ENCODE measurements at regions not wholly inside any gene's neighbourhood (a gene's known extent, or its start where the extent isn't known, plus 50 kb on each side); places are given as distances from the start of the nearest gene placed in this dataset.
"Not testable (repeated sequence)": the region's sequence is repeated elsewhere in the genome, so short reads cannot be mapped to it uniquely, and the experiment has no call there.

GRCh38 chr13:90331974-90332373, 1015.5 kb upstream of the MIR17HG start:
- DNase-seq (ENCODE audit: extremely low read depth, low read depth, low spot score), result no peak

- DNase-seq (ENCODE audit: extremely low read depth, low read depth, low spot score), result no peak
Observed at GRCh38 chr13:90336507-90336906, 1011.0 kb upstream of the MIR17HG start.

DNA sequence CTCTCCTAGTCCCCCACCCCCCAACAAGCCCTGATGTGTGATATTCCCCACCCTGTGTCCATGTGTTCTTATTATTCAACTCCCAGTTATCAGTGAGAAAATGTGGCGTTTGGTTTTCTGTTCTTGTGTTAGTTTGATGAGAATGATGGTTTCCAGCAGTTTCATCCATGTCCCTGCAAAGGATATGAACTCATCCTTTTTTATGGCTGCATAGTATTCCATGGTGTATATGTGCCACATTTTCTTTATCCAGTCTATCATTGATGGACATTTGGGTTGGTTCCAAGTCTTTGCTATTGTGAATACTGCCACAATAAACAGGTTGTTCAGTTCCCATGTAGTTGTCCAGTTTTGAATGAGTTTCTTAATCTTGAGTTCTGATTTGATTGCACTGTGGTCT, 1006.1 kb upstream of the MIR17HG start:
- DNase-seq (ENCODE audit: extremely low read depth, low read depth, low spot score), result not testable (repeated sequence)

GRCh38 chr13:90348477-90349136, 998.9 kb upstream of the MIR17HG start:
- not testable (repeated sequence) for DNase-seq (ENCODE audit: extremely low read depth, low read depth, low spot score)

DNA sequence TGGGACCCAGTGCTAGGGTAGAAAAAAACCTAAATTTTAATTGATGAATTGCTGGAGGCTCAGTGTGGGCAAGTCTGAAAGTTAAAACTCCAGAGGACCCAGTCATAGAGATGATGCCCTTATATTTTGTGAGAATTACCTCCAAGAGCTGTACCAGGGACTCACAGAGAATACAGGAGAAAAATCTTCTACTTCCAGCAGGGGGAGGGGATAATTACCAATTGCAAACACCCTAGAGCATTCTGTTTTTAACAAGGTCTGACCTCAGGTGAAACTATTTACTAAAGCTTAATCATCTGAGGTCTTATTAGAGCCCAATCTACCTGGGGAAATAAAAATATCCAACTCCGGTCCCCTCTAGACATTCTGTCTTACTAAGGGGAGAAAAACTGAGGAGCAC, 994.7 kb upstream of the MIR17HG start:
- no peak for DNase-seq (ENCODE audit: extremely low read depth, low read depth, low spot score)

DNA sequence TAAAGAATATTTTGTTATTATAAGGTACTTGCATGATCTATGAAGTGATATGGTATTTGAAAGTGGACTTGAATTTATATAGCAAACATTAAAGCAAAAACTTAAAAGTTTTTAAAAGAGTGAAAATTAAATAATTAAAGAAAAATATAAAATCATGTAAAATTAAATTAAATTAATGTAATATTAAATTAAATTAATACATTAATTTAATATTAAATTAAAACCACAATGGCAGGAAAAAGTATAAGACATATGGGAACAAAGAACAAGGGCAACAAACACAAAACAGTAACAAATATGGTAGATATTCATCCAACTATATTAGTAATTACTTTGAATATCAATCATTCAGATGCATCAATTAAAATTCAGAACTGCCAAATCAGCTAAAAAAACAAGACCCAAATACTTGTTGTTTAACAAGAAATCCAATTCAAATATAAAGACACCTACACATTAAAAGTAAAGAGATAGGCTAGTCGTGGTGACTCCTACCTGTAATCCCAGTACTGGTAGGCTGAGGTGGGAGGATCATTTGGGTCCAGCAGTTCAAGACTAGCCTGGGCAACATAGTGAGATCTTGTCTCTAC, 992.2 kb upstream of the MIR17HG start:
- no peak for DNase-seq (ENCODE audit: extremely low read depth, low read depth, low spot score)

- DNase-seq (ENCODE audit: extremely low read depth, low read depth, low spot score), result no peak
Observed at GRCh38 chr13:90360785-90361184, 986.7 kb upstream of the MIR17HG start.

DNA sequence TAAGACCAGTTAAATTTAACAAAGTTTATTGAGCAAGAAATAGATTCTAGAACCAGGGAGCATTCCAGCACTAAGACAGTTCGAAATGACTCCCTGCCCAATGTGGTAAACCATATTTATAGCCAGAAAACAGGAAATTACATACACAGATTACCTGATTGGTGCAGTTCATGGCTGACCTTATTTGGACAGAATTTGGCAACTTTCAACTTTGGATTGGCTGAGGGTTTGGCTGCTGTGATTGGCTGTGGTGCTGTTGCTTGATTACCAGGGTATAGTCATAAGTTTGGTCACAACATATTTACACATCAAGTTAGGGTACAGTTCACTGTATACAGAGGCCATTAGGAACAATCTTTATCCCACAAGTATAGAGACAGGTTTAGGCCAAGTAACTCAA, 984.8 kb upstream of the MIR17HG start:
- no peak for DNase-seq (ENCODE audit: extremely low read depth, low read depth, low spot score)

GRCh38 chr13:90365130-90365529, 982.4 kb upstream of the MIR17HG start:
- DNase-seq (ENCODE audit: extremely low read depth, low read depth, low spot score), result no peak

- DNase-seq (ENCODE audit: extremely low read depth, low read depth, low spot score), result no peak
Observed at GRCh38 chr13:90374168-90374567, 973.3 kb upstream of the MIR17HG start.

GRCh38 chr13:90375851-90376250, 971.6 kb upstream of the MIR17HG start:
- DNase-seq (ENCODE audit: extremely low read depth, low read depth, low spot score), result no peak

DNA sequence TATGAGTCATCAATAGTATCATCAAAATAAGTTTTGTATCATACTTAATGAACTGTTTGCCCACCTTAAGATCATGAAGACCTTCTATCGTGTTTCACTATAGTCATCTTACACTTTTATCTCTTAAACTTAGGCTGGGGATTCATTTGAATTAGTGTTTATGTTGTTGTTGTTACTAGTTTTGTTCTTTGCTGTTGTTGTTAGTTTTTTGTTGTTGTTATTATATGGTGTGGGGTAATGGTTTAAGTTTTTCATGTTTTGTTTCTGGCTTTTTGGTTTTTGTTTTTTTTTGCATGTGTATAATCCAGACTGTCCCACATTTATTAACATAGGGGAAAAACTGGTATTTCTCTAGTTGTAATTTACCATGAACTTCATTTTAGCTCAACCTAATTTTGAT, 965.1 kb upstream of the MIR17HG start:
- no peak for DNase-seq (ENCODE audit: extremely low read depth, low read depth, low spot score)

DNA sequence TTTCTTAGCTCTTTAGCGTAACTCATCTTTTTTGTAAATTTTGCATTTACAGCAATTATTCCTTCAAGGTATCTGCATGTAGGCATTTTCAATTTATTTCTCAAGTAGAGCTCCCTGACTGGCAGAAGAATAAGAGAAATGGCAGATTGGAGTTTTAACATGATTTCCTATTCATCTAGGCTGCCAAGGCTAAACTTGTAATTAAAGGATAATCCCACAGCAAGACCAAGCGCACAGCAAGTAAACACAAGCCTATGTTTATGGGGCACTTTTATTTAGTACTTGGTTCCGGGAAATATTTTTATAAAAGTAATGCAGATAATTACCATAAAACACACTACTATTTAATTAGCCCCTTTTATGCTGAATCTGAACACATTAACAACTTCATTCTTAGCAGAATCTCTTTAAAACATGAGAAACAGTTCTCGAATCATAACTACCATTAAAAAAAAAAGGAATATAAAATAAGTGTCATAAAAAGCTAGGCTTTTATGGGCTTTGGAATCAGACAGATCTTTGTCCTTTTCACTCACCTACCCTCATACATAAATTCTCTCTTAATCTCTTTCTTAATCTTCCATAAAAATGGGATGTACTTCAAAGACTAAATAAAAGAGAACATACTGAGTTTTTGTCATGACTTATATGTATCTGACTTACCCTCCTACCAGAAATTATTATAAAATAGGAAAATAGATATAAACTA, 961.6 kb upstream of the MIR17HG start:
- DNase-seq (ENCODE audit: extremely low read depth, low read depth, low spot score), result no peak

DNA sequence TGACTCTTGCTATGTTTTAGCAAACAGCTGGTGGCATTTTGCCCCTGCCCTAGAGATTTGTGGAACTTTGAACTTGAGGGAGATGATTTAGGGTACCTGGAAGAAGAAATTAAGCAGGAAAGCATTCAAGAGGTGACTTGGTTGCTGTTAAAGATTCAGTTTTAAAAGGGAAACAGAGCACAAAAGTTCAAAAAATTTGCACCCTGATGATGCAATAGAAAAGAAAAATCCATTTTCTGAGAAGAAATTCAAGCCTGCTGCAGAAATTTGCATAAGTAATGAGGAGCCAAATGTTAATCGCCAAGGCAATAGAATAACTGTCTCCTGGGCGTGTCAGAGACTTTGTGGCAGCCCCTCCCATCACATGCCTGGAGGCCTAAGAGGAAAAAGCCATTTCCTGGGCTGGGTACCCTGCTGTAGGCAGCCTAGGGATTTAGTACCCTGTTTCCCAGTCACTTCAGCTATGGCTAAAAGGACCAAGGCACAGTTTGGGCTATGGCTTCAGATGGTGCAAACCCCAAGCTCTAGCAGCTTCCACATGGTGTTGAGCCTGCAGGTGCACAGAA, 958.5 kb upstream of the MIR17HG start:
- no peak for DNase-seq (ENCODE audit: extremely low read depth, low read depth, low spot score)

GRCh38 chr13:90389537-90389936, 958.0 kb upstream of the MIR17HG start:
- no peak for DNase-seq (ENCODE audit: extremely low read depth, low read depth, low spot score)

DNA sequence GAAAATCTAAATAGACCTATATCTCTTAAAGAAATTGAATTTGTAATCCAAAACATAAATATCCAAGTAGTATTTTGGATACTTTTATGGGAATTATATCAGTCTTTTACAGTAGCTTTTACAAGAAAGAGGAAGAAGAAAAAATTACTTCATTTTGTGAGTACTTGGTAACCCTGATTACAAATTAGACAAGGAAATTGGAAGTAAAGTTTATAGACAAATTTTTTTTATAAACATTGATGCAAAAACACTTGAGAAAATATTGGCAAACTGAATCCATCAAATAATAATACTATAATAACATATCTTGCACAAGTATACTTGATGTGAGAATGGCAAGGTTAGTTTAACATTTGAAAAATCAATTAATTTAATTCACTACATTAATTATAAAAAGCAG, 954.1 kb upstream of the MIR17HG start:
- no peak for DNase-seq (ENCODE audit: extremely low read depth, low read depth, low spot score)

- no peak for DNase-seq (ENCODE audit: extremely low read depth, low read depth, low spot score)
Observed at GRCh38 chr13:90395348-90395747, 952.1 kb upstream of the MIR17HG start.

DNA sequence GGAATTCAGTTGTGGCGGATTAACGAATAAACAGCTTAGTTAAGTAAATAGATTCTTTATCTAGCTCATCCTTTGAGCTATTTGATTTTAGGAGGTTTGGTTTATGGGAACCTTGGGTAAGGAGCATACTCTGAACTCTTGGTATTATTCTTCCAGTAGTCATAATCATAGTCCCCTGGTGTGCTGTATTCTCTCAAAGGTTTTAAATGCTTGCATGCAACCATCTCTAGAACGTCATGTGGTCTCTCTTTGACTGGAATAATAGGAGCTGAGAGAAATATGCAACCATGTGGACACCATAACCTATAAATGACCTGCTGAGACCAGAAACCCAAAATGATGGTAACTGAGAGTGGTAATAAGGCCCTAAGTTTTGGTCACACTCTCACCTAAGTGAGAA, 951.6 kb upstream of the MIR17HG start:
- no peak for DNase-seq (ENCODE audit: extremely low read depth, low read depth, low spot score)

- DNase-seq (ENCODE audit: extremely low read depth, low read depth, low spot score), result no peak
Observed at GRCh38 chr13:90396266-90396665, 951.2 kb upstream of the MIR17HG start.

DNA sequence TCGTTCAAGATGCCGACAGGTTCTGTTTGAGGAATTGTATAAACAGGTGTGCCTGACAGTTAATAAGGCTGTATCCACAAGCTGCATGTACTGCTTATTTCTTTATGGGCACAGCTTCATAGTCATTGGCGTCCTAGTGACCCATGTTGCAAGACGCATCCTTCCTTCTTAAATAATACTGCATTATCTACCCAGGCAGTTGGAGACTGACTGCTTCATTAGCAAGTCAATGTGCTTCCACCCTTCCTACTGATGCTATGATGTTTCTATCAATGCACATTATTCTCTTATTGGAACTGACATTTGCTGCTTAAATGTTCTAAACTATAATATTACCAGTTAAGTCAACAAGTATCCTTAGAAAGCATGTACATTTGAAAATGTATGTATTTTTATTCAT, 950.0 kb upstream of the MIR17HG start:
- no peak for DNase-seq (ENCODE audit: extremely low read depth, low read depth, low spot score)

DNA sequence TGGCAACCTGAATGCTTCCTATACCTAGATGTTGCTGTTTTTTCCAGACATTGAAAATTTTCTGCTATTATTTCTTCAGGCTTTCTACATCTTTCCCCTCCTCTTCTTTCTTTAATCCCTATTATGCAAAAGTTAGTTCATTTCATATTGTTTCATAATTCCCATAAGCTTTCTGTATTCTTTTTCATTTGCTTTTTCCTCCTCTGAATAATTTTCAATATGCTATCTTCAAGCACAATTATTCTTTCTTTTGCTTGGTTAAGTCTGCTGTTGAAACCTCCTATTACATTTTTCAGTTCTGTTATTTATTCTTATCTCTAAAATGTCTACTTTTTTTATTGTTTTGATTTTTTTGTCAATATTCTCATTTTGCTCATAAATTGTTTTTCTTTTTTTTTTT, 947.1 kb upstream of the MIR17HG start:
- DNase-seq (ENCODE audit: extremely low read depth, low read depth, low spot score), result no peak

GRCh38 chr13:90401150-90401549, 946.3 kb upstream of the MIR17HG start:
- no peak for DNase-seq (ENCODE audit: extremely low read depth, low read depth, low spot score)

All from glomerular endothelial cell (primary cell).